ENCODE measurements at regions not wholly inside any gene's neighbourhood (a gene's known extent, or its start where the extent isn't known, plus 50 kb on each side); places are given as distances from the start of the nearest gene placed in this dataset.
A peak's percentile ranks its signal among the peaks of the same experiment; 100 is the strongest.

DNA sequence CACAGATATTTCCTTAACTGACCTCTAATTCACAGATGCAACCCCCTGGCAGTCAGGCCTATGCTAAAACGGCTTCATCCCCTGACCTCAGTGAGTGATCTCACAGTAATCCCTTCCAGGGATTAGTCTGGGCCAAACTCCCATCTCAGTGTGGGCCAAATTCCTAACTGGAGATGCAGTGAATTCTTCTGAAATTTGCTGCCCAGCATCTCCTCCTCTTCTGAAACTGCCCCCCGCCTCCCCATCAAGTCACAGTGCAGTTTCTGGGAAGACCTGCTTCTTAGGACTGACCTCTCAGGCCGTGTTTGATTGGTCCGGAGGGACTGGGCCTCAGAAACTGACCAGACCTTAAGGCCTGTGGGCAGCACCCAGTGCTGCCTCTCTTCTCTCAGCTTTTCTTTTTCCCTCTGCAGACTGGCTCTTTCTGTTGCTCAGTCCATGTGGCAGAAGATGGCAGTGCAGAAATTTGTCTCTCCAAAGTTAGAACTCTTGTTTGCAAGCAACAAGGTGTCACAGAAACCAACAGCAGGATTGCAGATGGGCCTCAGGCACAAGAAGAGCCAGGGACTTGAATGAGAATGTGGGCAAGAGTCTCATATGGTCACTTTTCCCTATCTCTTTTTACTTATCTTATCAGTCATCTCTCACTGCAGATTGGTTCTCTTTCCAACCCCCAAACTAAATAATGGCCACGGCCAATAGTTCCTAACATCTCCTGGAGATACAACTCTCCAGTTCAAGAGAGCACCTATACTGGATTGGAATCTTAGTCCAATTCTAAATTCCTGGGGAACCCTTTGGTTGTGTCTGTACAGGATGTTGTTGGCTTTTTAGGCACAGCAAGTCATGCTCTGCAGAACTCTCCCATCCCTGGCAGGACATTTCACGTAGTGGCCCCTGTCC lies 95.5 kb upstream of the RALGPS2 start:
- Histone ChIP-seq H3K4me3 (no peak overlapping the region), H3F3A (replicated peaks; ENCODE audit: low read depth) (no peaks in the 10 kb centered on the region), H3K79me2 (replicated peaks; ENCODE audit: insufficient read depth) (no peaks in the 10 kb centered on the region), H2AFZ (peak overlapping the region; percentile 77; the same call in 1 of the 2 replicates), H4K20me1 (replicated peaks; ENCODE audit: insufficient read depth) (no peaks in the 10 kb centered on the region), H3K36me3 (ENCODE audit: insufficient read depth) (no peaks in the 10 kb centered on the region), H3K27me3 (ENCODE audit: insufficient read depth) (no peaks in the 10 kb centered on the region), H3K4me2 (no peak overlapping the region), H3K4me1 (ENCODE audit: insufficient read depth) (0 out of 2 replicates have a peak, but pooled peaks cover 3% of the 10 kb centered on the region), H3K9me2 (ENCODE audit: insufficient read depth) (no peaks in the 10 kb centered on the region), H3K27ac (ENCODE audit: low read depth) (no peak overlapping the region)
- Mint-ChIP-seq H3K27me3 (ENCODE audit: insufficient read depth, low read depth, poor library complexity) (no peaks in the 10 kb centered on the region), H3K36me3 (ENCODE audit: low read depth) (no peaks in the 10 kb centered on the region), H3K4me3 (no peak overlapping the region), H3K27ac (no peak overlapping the region), H3K4me1 (peaks cover 14% of the 10 kb centered on the region), H3K9me3 (no peaks in the 10 kb centered on the region)
- ATAC-seq (peak; percentile 77), DNase-seq (ENCODE audit: low spot score) (no peak)
- TF ChIP-seq ZNF462 (CRISPR knock-in tag; IDR thresholded peaks at IDR 0.05) (no peak), JUNB (IDR thresholded peaks at IDR 0.05; ENCODE audit: unreplicated experiment) (no peak), EZH2 (IDR thresholded peaks at IDR 0.05; ENCODE audit: low read depth, unreplicated experiment) (no peak), STAT1 (IDR thresholded peaks at IDR 0.05; ENCODE audit: unreplicated experiment) (no peak), POLR2AphosphoS5 (IDR thresholded peaks at IDR 0.05; ENCODE audit: low read depth) (no peak), CTCF (conservative IDR thresholded peaks at IDR 0.05; ENCODE audit: low read depth in 2 of 2) (no peak), ZNF114 (CRISPR knock-in tag; IDR thresholded peaks at IDR 0.05) (no peak)
- TF ChIP-seq, protein P1, sequence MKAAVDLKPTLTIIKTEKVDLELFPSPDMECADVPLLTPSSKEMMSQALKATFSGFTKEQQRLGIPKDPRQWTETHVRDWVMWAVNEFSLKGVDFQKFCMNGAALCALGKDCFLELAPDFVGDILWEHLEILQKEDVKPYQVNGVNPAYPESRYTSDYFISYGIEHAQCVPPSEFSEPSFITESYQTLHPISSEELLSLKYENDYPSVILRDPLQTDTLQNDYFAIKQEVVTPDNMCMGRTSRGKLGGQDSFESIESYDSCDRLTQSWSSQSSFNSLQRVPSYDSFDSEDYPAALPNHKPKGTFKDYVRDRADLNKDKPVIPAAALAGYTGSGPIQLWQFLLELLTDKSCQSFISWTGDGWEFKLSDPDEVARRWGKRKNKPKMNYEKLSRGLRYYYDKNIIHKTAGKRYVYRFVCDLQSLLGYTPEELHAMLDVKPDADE (IDR thresholded peaks at IDR 0.05), result no peak
